Activated CD8-positive, alpha-beta memory T cell treated with anti-CD3 and anti-CD28 coated beads, Interleukin-2, amount 10 ng/mL, durations not matched to agents 7 days and 5 days (primary cell): ENCODE measurements at regions not wholly inside any gene's neighbourhood (a gene's known extent, or its start where the extent isn't known, plus 50 kb on each side); places are given as distances from the start of the nearest gene placed in this dataset.

Experiments used
- ATAC-seq: fragments of 150-1000 bp; cut with Tn5 transposase; one replicate; pipeline ENCODE4 v1.10.0; 2021; ENCODE audit warnings: moderate library complexity
- CTCF ChIA-PET: fragments of 350-600 bp; sonication (Branson Sonifier 250); formaldehyde crosslinking; loops from one replicate; lab custom pipeline; 2021; ENCODE audit warnings: antibody characterized with exemption; lab: Charles Lee
- DNase-seq: peaks from one replicate; pipeline ENCODE4 v3.0.0-alpha.2; 2020
- H3K27ac Mint-ChIP-seq: one replicate; pipeline ENCODE4 v1.8.0; 2021; ENCODE audit warnings: mild to moderate bottlenecking, mixed read lengths
- H3K27me3 Mint-ChIP-seq: one replicate; pipeline ENCODE4 v1.8.0; 2021; ENCODE audit warnings: mixed read lengths
- H3K36me3 Mint-ChIP-seq: one replicate; pipeline ENCODE4 v1.8.0; 2021; ENCODE audit warnings: mild to moderate bottlenecking, mixed read lengths
- H3K4me1 Mint-ChIP-seq: one replicate; pipeline ENCODE4 v1.8.0; 2021; ENCODE audit warnings: mixed read lengths
- H3K4me3 Mint-ChIP-seq: one replicate; pipeline ENCODE4 v1.8.0; 2021; ENCODE audit warnings: mild to moderate bottlenecking, moderate library complexity, mixed read lengths
- H3K9me3 Mint-ChIP-seq: one replicate; pipeline ENCODE4 v1.8.0; 2022; ENCODE audit warnings: low read depth, mixed read lengths

GRCh38 chr5:10085185-10085584, 164.5 kb downstream of the ATPSCKMT start:
- DNase-seq (no peak), ATAC-seq (no peak)
- Mint-ChIP-seq H3K4me3 (no peak overlapping the region), H3K36me3 (no peaks in the 10 kb centered on the region), H3K9me3 (no peaks in the 10 kb centered on the region), H3K27me3 (no peaks in the 10 kb centered on the region), H3K4me1 (no peaks in the 10 kb centered on the region), H3K27ac (no peak overlapping the region)
- CTCF ChIA-PET: no interaction called here

- Mint-ChIP-seq H3K36me3 (no peaks in the 10 kb centered on the region), H3K4me1 (no peaks in the 10 kb centered on the region), H3K27ac (no peak overlapping the region), H3K27me3 (no peaks in the 10 kb centered on the region), H3K4me3 (no peak overlapping the region), H3K9me3 (no peaks in the 10 kb centered on the region)
- no peak for ATAC-seq
- CTCF ChIA-PET: no interaction called here
- no peak for DNase-seq
Observed at GRCh38 chr5:10081584-10081983, 168.1 kb downstream of the ATPSCKMT start.

- ATAC-seq: no peak
- Mint-ChIP-seq H3K36me3 (no peaks in the 10 kb centered on the region), H3K27me3 (no peaks in the 10 kb centered on the region), H3K27ac (no peak overlapping the region), H3K4me3 (no peak overlapping the region), H3K4me1 (no peaks in the 10 kb centered on the region), H3K9me3 (no peaks in the 10 kb centered on the region)
- DNase-seq: no peak
- CTCF ChIA-PET: no interaction called here
Observed at GRCh38 chr5:10077791-10078545, 171.7 kb downstream of the ATPSCKMT start.

- Mint-ChIP-seq H3K4me3 (no peak overlapping the region), H3K27me3 (no peaks in the 10 kb centered on the region), H3K4me1 (no peaks in the 10 kb centered on the region), H3K27ac (no peak overlapping the region), H3K9me3 (no peaks in the 10 kb centered on the region), H3K36me3 (no peaks in the 10 kb centered on the region)
- DNase-seq: no peak
- ATAC-seq: no peak
- CTCF ChIA-PET: no interaction called here
Observed at GRCh38 chr5:10073441-10074104, 176.1 kb downstream of the ATPSCKMT start.

GRCh38 chr5:10069637-10070313, 179.9 kb downstream of the ATPSCKMT start:
- ATAC-seq (no peak), DNase-seq (no peak)
- CTCF ChIA-PET: no interaction called here
- Mint-ChIP-seq H3K36me3 (no peaks in the 10 kb centered on the region), H3K4me1 (no peaks in the 10 kb centered on the region), H3K9me3 (peaks cover 3% of the 10 kb centered on the region), H3K27me3 (no peaks in the 10 kb centered on the region), H3K4me3 (no peak overlapping the region), H3K27ac (no peak overlapping the region)

- ATAC-seq: no peak
- no peaks in the 10 kb centered on the region for H3K27me3 Mint-ChIP-seq
- H3K27ac Mint-ChIP-seq: no peak overlapping the region
- no peak overlapping the region for H3K4me3 Mint-ChIP-seq
- peaks cover 3% of the 10 kb centered on the region for H3K9me3 Mint-ChIP-seq
- no peaks in the 10 kb centered on the region for H3K4me1 Mint-ChIP-seq
- peak; percentile 14 for DNase-seq
- no peaks in the 10 kb centered on the region for H3K36me3 Mint-ChIP-seq
- CTCF ChIA-PET: no interaction called here
Observed at GRCh38 chr5:10065428-10066000, 184.2 kb downstream of the ATPSCKMT start.

GRCh38 chr5:10064546-10065195, 185.0 kb downstream of the ATPSCKMT start:
- H3K36me3 Mint-ChIP-seq: no peaks in the 10 kb centered on the region
- H3K27ac Mint-ChIP-seq: no peak overlapping the region
- ATAC-seq: no peak
- CTCF ChIA-PET: no interaction called here
- no peaks in the 10 kb centered on the region for H3K4me1 Mint-ChIP-seq
- no peak overlapping the region for H3K4me3 Mint-ChIP-seq
- peaks cover 3% of the 10 kb centered on the region for H3K9me3 Mint-ChIP-seq
- H3K27me3 Mint-ChIP-seq: no peaks in the 10 kb centered on the region
- DNase-seq: peak; percentile 9

- Mint-ChIP-seq H3K27ac (no peak overlapping the region), H3K9me3 (peaks cover 3% of the 10 kb centered on the region), H3K4me3 (no peak overlapping the region), H3K4me1 (no peaks in the 10 kb centered on the region), H3K36me3 (no peaks in the 10 kb centered on the region), H3K27me3 (no peaks in the 10 kb centered on the region)
- DNase-seq: no peak
- no peak for ATAC-seq
- CTCF ChIA-PET: no interaction called here
Observed at GRCh38 chr5:10063997-10064396, 185.7 kb downstream of the ATPSCKMT start.

GRCh38 chr5:10059980-10060379, 189.7 kb downstream of the ATPSCKMT start:
- ATAC-seq: no peak
- H3K36me3 Mint-ChIP-seq: no peaks in the 10 kb centered on the region
- H3K9me3 Mint-ChIP-seq: no peaks in the 10 kb centered on the region
- no peak overlapping the region for H3K27ac Mint-ChIP-seq
- H3K4me3 Mint-ChIP-seq: no peak overlapping the region
- no peak for DNase-seq
- CTCF ChIA-PET: no interaction called here
- no peaks in the 10 kb centered on the region for H3K27me3 Mint-ChIP-seq
- H3K4me1 Mint-ChIP-seq: no peaks in the 10 kb centered on the region

GRCh38 chr5:10059556-10059955, 190.1 kb downstream of the ATPSCKMT start:
- ATAC-seq (no peak), DNase-seq (no peak)
- Mint-ChIP-seq H3K27me3 (no peaks in the 10 kb centered on the region), H3K9me3 (no peaks in the 10 kb centered on the region), H3K4me1 (no peaks in the 10 kb centered on the region), H3K4me3 (no peak overlapping the region), H3K27ac (no peak overlapping the region), H3K36me3 (no peaks in the 10 kb centered on the region)
- CTCF ChIA-PET: no interaction called here

GRCh38 chr5:10057356-10057755, 192.3 kb downstream of the ATPSCKMT start:
- H3K9me3 Mint-ChIP-seq: peaks cover 6% of the 10 kb centered on the region
- no peak for DNase-seq
- no peak overlapping the region for H3K27ac Mint-ChIP-seq
- H3K27me3 Mint-ChIP-seq: no peaks in the 10 kb centered on the region
- H3K4me1 Mint-ChIP-seq: no peaks in the 10 kb centered on the region
- no peaks in the 10 kb centered on the region for H3K36me3 Mint-ChIP-seq
- CTCF ChIA-PET: no interaction called here
- no peak for ATAC-seq
- no peak overlapping the region for H3K4me3 Mint-ChIP-seq

- H3K4me3 Mint-ChIP-seq: no peak overlapping the region
- no peak for ATAC-seq
- H3K4me1 Mint-ChIP-seq: no peaks in the 10 kb centered on the region
- no peak overlapping the region for H3K27ac Mint-ChIP-seq
- H3K27me3 Mint-ChIP-seq: no peaks in the 10 kb centered on the region
- peak; percentile 23 for DNase-seq
- CTCF ChIA-PET: no interaction called here
- H3K9me3 Mint-ChIP-seq: peaks cover 7% of the 10 kb centered on the region
- no peaks in the 10 kb centered on the region for H3K36me3 Mint-ChIP-seq
Observed at GRCh38 chr5:10056228-10056760, 193.4 kb downstream of the ATPSCKMT start.

- no peak overlapping the region for H3K4me3 Mint-ChIP-seq
- H3K36me3 Mint-ChIP-seq: no peaks in the 10 kb centered on the region
- no peak overlapping the region for H3K27ac Mint-ChIP-seq
- ATAC-seq (no peak), DNase-seq (no peak)
- no peaks in the 10 kb centered on the region for H3K27me3 Mint-ChIP-seq
- no peaks in the 10 kb centered on the region for H3K4me1 Mint-ChIP-seq
- CTCF ChIA-PET: no interaction called here
- peaks cover 9% of the 10 kb centered on the region for H3K9me3 Mint-ChIP-seq
Observed at GRCh38 chr5:10049858-10050455, 199.7 kb downstream of the ATPSCKMT start.
